ENCODE measurements at regions not wholly inside any gene's neighbourhood (a gene's known extent, or its start where the extent isn't known, plus 50 kb on each side); places are given as distances from the start of the nearest gene placed in this dataset.

- TF ChIP-seq CTCF (conservative IDR thresholded peaks at IDR 0.05): no peak
Measured at GRCh38 chrX:22577181-22577580, 304.5 kb downstream of the CBLL2 start.

More at GRCh38 chrX:22577181-22577580, 304.5 kb downstream of the CBLL2 start:
- H2BK15ac ChIP-seq (ENCODE audit: low read depth, low read length): no peak overlapping the region
- no peak overlapping the region for H3K9ac ChIP-seq (ENCODE audit: extremely low read depth, insufficient read length, low read length)
- H4K91ac ChIP-seq (ENCODE audit: insufficient read length, low read depth, low read length): no peak overlapping the region
- H3K9me3 ChIP-seq (ENCODE audit: control insufficient read depth, low read depth, low read length): no peaks in the 10 kb centered on the region
- H3K4me1 ChIP-seq (ENCODE audit: insufficient read depth, low read length): no peaks in the 10 kb centered on the region
- no peak overlapping the region for H2AK5ac ChIP-seq (ENCODE audit: insufficient read length, low read length)
- Mint-ChIP-seq H3K9me3 (peaks cover 12 to 23% of the 10 kb centered on the region in 2 experiments), H3K36me3 (ENCODE audit: insufficient read depth in 1 of 3, low read depth in 3 of 3) (no peaks in the 10 kb centered on the region; a peak in 2 of 7 replicates), H3K27me3 (ENCODE audit: low read depth) (no peaks in the 10 kb centered on the region), H3K27ac (no peak overlapping the region), H3K4me1 (peaks cover 3 to 11% of the 10 kb centered on the region in 2 experiments), H3K4me3 (no peak overlapping the region)
- H3K56ac ChIP-seq (ENCODE audit: insufficient read length, low read depth, low read length): no peak overlapping the region
- H4K8ac ChIP-seq (replicated peaks; ENCODE audit: insufficient read length, low read depth, low read length): no peak overlapping the region
- H3T11ph ChIP-seq (ENCODE audit: low read length): no peak overlapping the region
- no CpG with 5 or more reads among the region's 3 CpGs for WGBS (ENCODE audit: extremely low coverage, insufficient read length, low lambda C conversion rate)
- H4K20me1 ChIP-seq (ENCODE audit: control insufficient read depth, insufficient read depth, insufficient read length): no peaks in the 10 kb centered on the region
- H2BK120ac ChIP-seq (ENCODE audit: low read depth, low read length, poor library complexity, severe bottlenecking): no peak overlapping the region
- H3K18ac ChIP-seq (ENCODE audit: insufficient read length, low read depth, low read length): no peak overlapping the region
- no peak overlapping the region for H2AFZ ChIP-seq (ENCODE audit: low read length)
- H3K27ac ChIP-seq (ENCODE audit: insufficient read length, low read depth, low read length): no peak overlapping the region
- H3K4me2 ChIP-seq (ENCODE audit: insufficient read depth, insufficient read length, low read length): no peak overlapping the region
- no peak overlapping the region for H2BK5ac ChIP-seq (ENCODE audit: insufficient read length, low read length)
- no peak overlapping the region for H3K4ac ChIP-seq (ENCODE audit: low read depth, low read length)
- H2BK20ac ChIP-seq (ENCODE audit: low read depth, low read length, poor library complexity, severe bottlenecking): no peak overlapping the region
- no peaks in the 10 kb centered on the region for H3K23me2 ChIP-seq (ENCODE audit: insufficient read length, low read depth, low read length, poor library complexity, severe bottlenecking)
- no peaks in the 10 kb centered on the region for H3K79me2 ChIP-seq (ENCODE audit: insufficient read depth, low read length)
- no peaks in the 10 kb centered on the region for H3K27me3 ChIP-seq (ENCODE audit: insufficient read depth, low read length)
- no peaks in the 10 kb centered on the region for H3K79me1 ChIP-seq (ENCODE audit: insufficient read depth, low read depth, low read length, poor library complexity, severe bottlenecking)
- H2BK12ac ChIP-seq (ENCODE audit: insufficient read length, low read depth, low read length): no peak overlapping the region
- no peak overlapping the region for H3K23ac ChIP-seq (ENCODE audit: insufficient read length, low read depth, low read length)
- no peak overlapping the region for H3K14ac ChIP-seq (ENCODE audit: insufficient read depth, low read length)
- H4K5ac ChIP-seq (ENCODE audit: insufficient read length, low read depth, low read length): no peak overlapping the region
- DNase-seq: no peak
